Effector memory CD8-positive, alpha-beta T cell (primary cell): ENCODE measurements at regions not wholly inside any gene's neighbourhood (a gene's known extent, or its start where the extent isn't known, plus 50 kb on each side); places are given as distances from the start of the nearest gene placed in this dataset.
"Not testable (repeated sequence)": the region's sequence is repeated elsewhere in the genome, so short reads cannot be mapped to it uniquely, and the experiment has no call there.

ENCODE experiments used
- ATAC-seq: fragments of 150-1000 bp; cut with Tn5 transposase; replicated peaks from 2 replicates; pipeline ENCODE4 v1.10.0; 2021; ENCODE audit warnings: mild to moderate bottlenecking, moderate library complexity
- DNase-seq, 3 experiments: peaks; one replicate each; pipeline ENCODE4 v3.0.0; 2021
- H3K27ac Mint-ChIP-seq, 2 donors: one replicate each; pipeline ENCODE4 v1.8.0; 2022; ENCODE audit warnings: mild to moderate bottlenecking in 2 of 2, mixed read lengths in 2 of 2, moderate library complexity in 2 of 2
- H3K27me3 Mint-ChIP-seq, 2 donors: one replicate each; pipeline ENCODE4 v1.8.0; 2022; ENCODE audit warnings: mixed read lengths in 2 of 2
- H3K36me3 Mint-ChIP-seq: one replicate; pipeline ENCODE4 v1.8.0; 2022; ENCODE audit warnings: mild to moderate bottlenecking, moderate library complexity, mixed read lengths; ENCODE audit not compliant: insufficient read depth
- H3K4me1 Mint-ChIP-seq, 2 donors: one replicate each; pipeline ENCODE4 v1.8.0; 2022; ENCODE audit warnings: low read depth in 2 of 2, mixed read lengths in 2 of 2
- H3K4me3 Mint-ChIP-seq, 2 donors: one replicate each; pipeline ENCODE4 v1.8.0; 2022; ENCODE audit warnings: mild to moderate bottlenecking in 2 of 2, mixed read lengths in 2 of 2, moderate library complexity in 2 of 2
- H3K9me3 Mint-ChIP-seq, 2 donors: one replicate each; pipeline ENCODE4 v1.8.0; 2022; ENCODE audit warnings: mixed read lengths in 2 of 2

- Mint-ChIP-seq H3K27ac (no peak overlapping the region), H3K36me3 (no peaks in the 10 kb centered on the region), H3K4me1 (no peaks in the 10 kb centered on the region), H3K4me3 (no peak overlapping the region), H3K27me3 (no peaks in the 10 kb centered on the region), H3K9me3 (no peaks in the 10 kb centered on the region)
- ATAC-seq, result no peak
- no peak for DNase-seq
These were observed 90.8 kb downstream of the GJA1 start for GRCh38 chr6:121526282-121526681.

- H3K9me3 Mint-ChIP-seq, result no peaks in the 10 kb centered on the region
These were observed 96.3 kb downstream of the GJA1 start for GRCh38 chr6:121531658-121532169.

GRCh38 chr6:121533321-121533841 lies 97.9 kb downstream of the GJA1 start:
- DNase-seq (no peak), ATAC-seq (no peak)
- Mint-ChIP-seq H3K4me1 (no peaks in the 10 kb centered on the region), H3K36me3 (no peaks in the 10 kb centered on the region), H3K9me3 (no peaks in the 10 kb centered on the region), H3K27ac (no peak overlapping the region), H3K4me3 (no peak overlapping the region), H3K27me3 (no peaks in the 10 kb centered on the region)

More at GRCh38 chr6:121531658-121532169, 96.3 kb downstream of the GJA1 start:
- Mint-ChIP-seq H3K36me3 (no peaks in the 10 kb centered on the region), H3K27ac (no peak overlapping the region), H3K4me1 (no peaks in the 10 kb centered on the region), H3K4me3 (no peak overlapping the region), H3K27me3 (no peaks in the 10 kb centered on the region)
- DNase-seq, result no peak
- ATAC-seq, result no peak

- Mint-ChIP-seq H3K27me3 (no peaks in the 10 kb centered on the region), H3K4me1 (no peaks in the 10 kb centered on the region), H3K36me3 (no peaks in the 10 kb centered on the region), H3K27ac (no peak overlapping the region), H3K4me3 (no peak overlapping the region), H3K9me3 (no peaks in the 10 kb centered on the region)
- DNase-seq (no peak), ATAC-seq (no peak)
These were observed 100.3 kb downstream of the GJA1 start for GRCh38 chr6:121535777-121536176.

GRCh38 chr6:121536345-121536744 lies 100.9 kb downstream of the GJA1 start:
- Mint-ChIP-seq H3K36me3 (no peaks in the 10 kb centered on the region), H3K27me3 (no peaks in the 10 kb centered on the region), H3K9me3 (no peaks in the 10 kb centered on the region), H3K4me3 (no peak overlapping the region), H3K27ac (no peak overlapping the region), H3K4me1 (no peaks in the 10 kb centered on the region)
- ATAC-seq (no peak), DNase-seq (no peak)

- Mint-ChIP-seq H3K4me3 (no peak overlapping the region), H3K9me3 (no peaks in the 10 kb centered on the region), H3K27ac (no peak overlapping the region), H3K4me1 (no peaks in the 10 kb centered on the region), H3K27me3 (no peaks in the 10 kb centered on the region), H3K36me3 (no peaks in the 10 kb centered on the region)
- no peak for ATAC-seq
- no peak for DNase-seq
These were observed 104.0 kb downstream of the GJA1 start for GRCh38 chr6:121539439-121539838.

GRCh38 chr6:121540210-121540609 lies 104.8 kb downstream of the GJA1 start:
- H3K4me3 Mint-ChIP-seq, result no peak overlapping the region
- DNase-seq, result no peak
- H3K4me1 Mint-ChIP-seq, result no peaks in the 10 kb centered on the region
- no peak for ATAC-seq
- no peaks in the 10 kb centered on the region for H3K9me3 Mint-ChIP-seq
- H3K27ac Mint-ChIP-seq, result no peak overlapping the region
- H3K27me3 Mint-ChIP-seq, result no peaks in the 10 kb centered on the region
- no peaks in the 10 kb centered on the region for H3K36me3 Mint-ChIP-seq

- ATAC-seq, result no peak
- no peak overlapping the region for H3K27ac Mint-ChIP-seq
- no peaks in the 10 kb centered on the region for H3K9me3 Mint-ChIP-seq
- H3K4me1 Mint-ChIP-seq, result no peaks in the 10 kb centered on the region
- H3K4me3 Mint-ChIP-seq, result no peak overlapping the region
- H3K27me3 Mint-ChIP-seq, result no peaks in the 10 kb centered on the region
- no peak for DNase-seq
- no peaks in the 10 kb centered on the region for H3K36me3 Mint-ChIP-seq
These were observed 109.2 kb downstream of the GJA1 start for GRCh38 chr6:121544691-121545090.

- Mint-ChIP-seq H3K9me3 (no peaks in the 10 kb centered on the region), H3K4me1 (no peaks in the 10 kb centered on the region), H3K36me3 (no peaks in the 10 kb centered on the region), H3K4me3 (no peak overlapping the region), H3K27ac (no peak overlapping the region), H3K27me3 (no peaks in the 10 kb centered on the region)
- ATAC-seq (no peak), DNase-seq (no peak)
These were observed 112.7 kb downstream of the GJA1 start for GRCh38 chr6:121548131-121548530.

GRCh38 chr6:121549736-121550135 lies 114.3 kb downstream of the GJA1 start:
- Mint-ChIP-seq H3K4me3 (no peak overlapping the region), H3K27ac (no peak overlapping the region), H3K36me3 (no peaks in the 10 kb centered on the region), H3K9me3 (no peaks in the 10 kb centered on the region), H3K4me1 (no peaks in the 10 kb centered on the region), H3K27me3 (no peaks in the 10 kb centered on the region)
- DNase-seq (no peak), ATAC-seq (no peak)

GRCh38 chr6:121550491-121551010 lies 115.1 kb downstream of the GJA1 start:
- DNase-seq (no peak), ATAC-seq (no peak)
- no peaks in the 10 kb centered on the region for H3K4me1 Mint-ChIP-seq
- no peak overlapping the region for H3K27ac Mint-ChIP-seq
- no peaks in the 10 kb centered on the region for H3K36me3 Mint-ChIP-seq
- H3K4me3 Mint-ChIP-seq, result no peak overlapping the region
- no peaks in the 10 kb centered on the region for H3K27me3 Mint-ChIP-seq
- H3K9me3 Mint-ChIP-seq, result no peaks in the 10 kb centered on the region

GRCh38 chr6:121555201-121555600 lies 119.8 kb downstream of the GJA1 start:
- DNase-seq (no peak), ATAC-seq (no peak)
- no peaks in the 10 kb centered on the region for H3K4me1 Mint-ChIP-seq
- no peaks in the 10 kb centered on the region for H3K27me3 Mint-ChIP-seq
- no peaks in the 10 kb centered on the region for H3K9me3 Mint-ChIP-seq
- H3K36me3 Mint-ChIP-seq, result no peaks in the 10 kb centered on the region
- no peak overlapping the region for H3K4me3 Mint-ChIP-seq
- H3K27ac Mint-ChIP-seq, result no peak overlapping the region

- not testable (repeated sequence) for H3K9me3 Mint-ChIP-seq, H3K27me3 Mint-ChIP-seq, H3K4me3 Mint-ChIP-seq, ATAC-seq, DNase-seq, H3K27ac Mint-ChIP-seq, H3K36me3 Mint-ChIP-seq, H3K4me1 Mint-ChIP-seq
These were observed 120.7 kb downstream of the GJA1 start for GRCh38 chr6:121556149-121556548.

GRCh38 chr6:121557146-121557940 lies 121.9 kb downstream of the GJA1 start:
- H3K9me3 Mint-ChIP-seq, result peaks cover 0 to 1% of the 10 kb centered on the region in 2 donors
- DNase-seq (no peak), ATAC-seq (no peak)
- H3K27me3 Mint-ChIP-seq, result no peaks in the 10 kb centered on the region
- no peak overlapping the region for H3K27ac Mint-ChIP-seq
- H3K4me3 Mint-ChIP-seq, result no peak overlapping the region
- no peaks in the 10 kb centered on the region for H3K4me1 Mint-ChIP-seq
- no peaks in the 10 kb centered on the region for H3K36me3 Mint-ChIP-seq
